HG03565 (cell line): ENCODE measurements at regions not wholly inside any gene's neighbourhood (a gene's known extent, or its start where the extent isn't known, plus 50 kb on each side); places are given as distances from the start of the nearest gene placed in this dataset.
"Not testable (repeated sequence)": the region's sequence is repeated elsewhere in the genome, so short reads cannot be mapped to it uniquely, and the experiment has no call there.

Experiments used
- ATAC-seq: cut with Tn5 transposase; IDR thresholded peaks from one replicate; pipeline ENCODE4 v1.9.1; 2021; ENCODE audit warnings: mild to moderate bottlenecking, moderate library complexity; ENCODE audit not compliant: unreplicated experiment

GRCh38 chr2:89855752-89856151 lies 1164.3 kb downstream of the RPIA start:
- not testable (repeated sequence) for ATAC-seq

GRCh38 chr2:89856305-89856704 lies 1164.8 kb downstream of the RPIA start:
- not testable (repeated sequence) for ATAC-seq

- ATAC-seq: not testable (repeated sequence)
Observed at GRCh38 chr2:89862164-89862563, 1170.7 kb downstream of the RPIA start.

- peak; percentile 48 for ATAC-seq
Observed at GRCh38 chr2:89863209-89863608, 1171.7 kb downstream of the RPIA start.

GRCh38 chr2:89874810-89875595 lies 1183.5 kb downstream of the RPIA start:
- ATAC-seq: not testable (repeated sequence)

GRCh38 chr2:89876445-89876844 lies 1185.0 kb downstream of the RPIA start:
- not testable (repeated sequence) for ATAC-seq

GRCh38 chr2:89876878-89877277 lies 1185.4 kb downstream of the RPIA start:
- not testable (repeated sequence) for ATAC-seq

GRCh38 chr2:89882880-89883279 lies 1191.4 kb downstream of the RPIA start:
- ATAC-seq: peak; percentile 90

GRCh38 chr2:89883624-89884023 lies 1192.2 kb downstream of the RPIA start:
- not testable (repeated sequence) for ATAC-seq

- not testable (repeated sequence) for ATAC-seq
Observed at GRCh38 chr2:89885071-89885470, 1193.6 kb downstream of the RPIA start.

GRCh38 chr2:89888693-89889092 lies 1197.2 kb downstream of the RPIA start:
- ATAC-seq: not testable (repeated sequence)

GRCh38 chr2:89890185-89890773 lies 1198.8 kb downstream of the RPIA start:
- ATAC-seq: peak; percentile 47

GRCh38 chr2:89894988-89895387 lies 1203.5 kb downstream of the RPIA start:
- not testable (repeated sequence) for ATAC-seq

GRCh38 chr2:89895629-89896028 lies 1204.2 kb downstream of the RPIA start:
- ATAC-seq: not testable (repeated sequence)

GRCh38 chr2:89927018-89927417 lies 1235.5 kb downstream of the RPIA start:
- ATAC-seq: not testable (repeated sequence)

GRCh38 chr2:89935436-89935835 lies 1244.0 kb downstream of the RPIA start:
- ATAC-seq: not testable (repeated sequence)

- ATAC-seq: not testable (repeated sequence)
Observed at GRCh38 chr2:89936011-89936410, 1244.5 kb downstream of the RPIA start.

GRCh38 chr2:89936559-89936958 lies 1245.1 kb downstream of the RPIA start:
- peak; percentile 39 for ATAC-seq

GRCh38 chr2:89938756-89939155 lies 1247.3 kb downstream of the RPIA start:
- ATAC-seq: peak; percentile 96

- ATAC-seq: not testable (repeated sequence)
Observed at GRCh38 chr2:89944267-89944666, 1252.8 kb downstream of the RPIA start.

GRCh38 chr2:89945004-89945616 lies 1253.6 kb downstream of the RPIA start:
- ATAC-seq: not testable (repeated sequence)
